WTC11 (cell line): ENCODE measurements at regions not wholly inside any gene's neighbourhood (a gene's known extent, or its start where the extent isn't known, plus 50 kb on each side); places are given as distances from the start of the nearest gene placed in this dataset.

Source experiments
- ATAC-seq: fragments of 200-7000 bp; cut with Tn5 transposase; 2 replicates; pipeline ENCODE4 v1.10.0; 2021; ENCODE audit warnings: mild to moderate bottlenecking, moderate library complexity
- CTCF ChIA-PET: fragments of 300-600 bp; sonication (Branson Sonifier 250); formaldehyde crosslinking; loops from one replicate; lab custom pipeline; 2021; ENCODE audit warnings: antibody characterized with exemption; lab: Charles Lee
- POLR2A ChIA-PET: fragments of 350-600 bp; sonication (Branson Sonifier 250); formaldehyde crosslinking; loops from one replicate; lab custom pipeline; 2021; ENCODE audit warnings: antibody characterized with exemption; lab: Charles Lee
- DNase-seq: peaks from one replicate; pipeline ENCODE4 v3.0.0; 2021; ENCODE audit warnings: low spot score
- H3K27ac Mint-ChIP-seq: 2 replicates; pipeline ENCODE4 v1.8.0; 2021; ENCODE audit warnings: mixed read lengths
- H3K27me3 Mint-ChIP-seq: 2 replicates; pipeline ENCODE4 v1.8.0; 2021; ENCODE audit warnings: low read depth, mild to moderate bottlenecking, moderate library complexity, mixed read lengths
- H3K36me3 Mint-ChIP-seq: 2 replicates; pipeline ENCODE4 v1.8.0; 2021; ENCODE audit warnings: mixed read lengths
- H3K4me1 Mint-ChIP-seq: 2 replicates; pipeline ENCODE4 v1.8.0; 2022; ENCODE audit warnings: mixed read lengths
- H3K4me3 Mint-ChIP-seq: 2 replicates; pipeline ENCODE4 v1.8.0; 2021; ENCODE audit warnings: mild to moderate bottlenecking, moderate library complexity, mixed read lengths
- H3K9me3 Mint-ChIP-seq: 2 replicates; pipeline ENCODE4 v1.8.0; 2021; ENCODE audit warnings: mixed read lengths
- CREM ChIP-seq: sonication (generic); formaldehyde crosslinking; IDR thresholded peaks from 2 replicates; pipeline ENCODE4 v1.8.1; 2022; ENCODE audit warnings: mild to moderate bottlenecking, missing genetic modification reagents, moderate library complexity
- ERG ChIP-seq: fragments of 250-450 bp; sonication (Bioruptor Pico); IDR thresholded peaks from 2 replicates; pipeline ENCODE4 v1.8.0; 2021; ENCODE audit warnings: mild to moderate bottlenecking
- GABPB1 ChIP-seq: sonication (generic); formaldehyde crosslinking; IDR thresholded peaks from 2 replicates; pipeline ENCODE4 v1.8.1; 2023; ENCODE audit warnings: mild to moderate bottlenecking, missing genetic modification reagents
- HMGA2 ChIP-seq: fragments of 250-450 bp; sonication (Bioruptor Pico); IDR thresholded peaks from 2 replicates; pipeline ENCODE4 v1.4.0; 2021; ENCODE audit warnings: mild to moderate bottlenecking, moderate library complexity
- IRF2 ChIP-seq: sonication (generic); formaldehyde crosslinking; IDR thresholded peaks from 2 replicates; pipeline ENCODE4 v1.8.0; 2022; ENCODE audit warnings: low read depth, missing genetic modification reagents, borderline replicate concordance
- JAZF1 ChIP-seq: fragments of 250-450 bp; sonication (Bioruptor Pico); IDR thresholded peaks from 2 replicates; pipeline ENCODE4 v1.9.0; 2021; ENCODE audit warnings: moderate library complexity, mild to moderate bottlenecking, inconsistent platforms
- JUN ChIP-seq: sonication (generic); formaldehyde crosslinking; IDR thresholded peaks from 2 replicates; pipeline ENCODE4 v1.8.0; 2023; ENCODE audit warnings: mild to moderate bottlenecking, missing genetic modification reagents
- MLX ChIP-seq: sonication (generic); formaldehyde crosslinking; IDR thresholded peaks from 2 replicates; pipeline ENCODE4 v1.8.1; 2023; ENCODE audit warnings: mild to moderate bottlenecking, missing genetic modification reagents, moderate library complexity
- MXD4 ChIP-seq: fragments of 250-450 bp; sonication (Bioruptor Pico); IDR thresholded peaks from 2 replicates; pipeline ENCODE4 v1.8.0; 2021; ENCODE audit warnings: mild to moderate bottlenecking, moderate library complexity, borderline replicate concordance
- NR3C1 ChIP-seq: sonication (generic); formaldehyde crosslinking; conservative IDR thresholded peaks from 2 replicates; pipeline ENCODE4 v1.8.1; 2023; ENCODE audit warnings: low read depth, mild to moderate bottlenecking, missing genetic modification reagents
- TP53 ChIP-seq: sonication (generic); formaldehyde crosslinking; IDR thresholded peaks from 2 replicates; pipeline ENCODE4 v1.8.1; 2023; ENCODE audit warnings: mild to moderate bottlenecking, missing genetic modification reagents
- ZBTB21 ChIP-seq: sonication (generic); formaldehyde crosslinking; IDR thresholded peaks from 2 replicates; pipeline ENCODE4 v1.8.1; 2023; ENCODE audit warnings: mild to moderate bottlenecking, missing genetic modification reagents, borderline replicate concordance
- ZMAT4 ChIP-seq: fragments of 250-450 bp; sonication (Bioruptor Pico); IDR thresholded peaks from 2 replicates; pipeline ENCODE4 v1.9.0; 2021; ENCODE audit warnings: mild to moderate bottlenecking
- ZNF396 ChIP-seq: fragments of 250-450 bp; sonication (Bioruptor Pico); IDR thresholded peaks from 2 replicates; pipeline ENCODE4 v1.8.0; 2021; ENCODE audit warnings: mild to moderate bottlenecking, moderate library complexity, borderline replicate concordance
- TF ChIP-seq, protein P1 (sequence below): fragments of 250-450 bp; sonication (Bioruptor Pico); IDR thresholded peaks from 2 replicates; pipeline ENCODE4 v1.9.0; 2021; ENCODE audit warnings: mild to moderate bottlenecking, borderline replicate concordance
- TF ChIP-seq, protein P2 (sequence below): sonication (generic); formaldehyde crosslinking; IDR thresholded peaks from 2 replicates; pipeline ENCODE4 v1.8.0; 2023; ENCODE audit warnings: mild to moderate bottlenecking, missing genetic modification reagents
- TF ChIP-seq, protein P3 (sequence below): sonication (generic); formaldehyde crosslinking; IDR thresholded peaks from 2 replicates; pipeline ENCODE4 v1.8.0; 2023; ENCODE audit warnings: missing genetic modification reagents
- TF ChIP-seq, protein P4 (sequence below): sonication (generic); formaldehyde crosslinking; IDR thresholded peaks from 2 replicates; pipeline ENCODE4 v1.8.1; 2022; ENCODE audit warnings: mild to moderate bottlenecking, missing genetic modification reagents, moderate library complexity, borderline replicate concordance

DNA sequence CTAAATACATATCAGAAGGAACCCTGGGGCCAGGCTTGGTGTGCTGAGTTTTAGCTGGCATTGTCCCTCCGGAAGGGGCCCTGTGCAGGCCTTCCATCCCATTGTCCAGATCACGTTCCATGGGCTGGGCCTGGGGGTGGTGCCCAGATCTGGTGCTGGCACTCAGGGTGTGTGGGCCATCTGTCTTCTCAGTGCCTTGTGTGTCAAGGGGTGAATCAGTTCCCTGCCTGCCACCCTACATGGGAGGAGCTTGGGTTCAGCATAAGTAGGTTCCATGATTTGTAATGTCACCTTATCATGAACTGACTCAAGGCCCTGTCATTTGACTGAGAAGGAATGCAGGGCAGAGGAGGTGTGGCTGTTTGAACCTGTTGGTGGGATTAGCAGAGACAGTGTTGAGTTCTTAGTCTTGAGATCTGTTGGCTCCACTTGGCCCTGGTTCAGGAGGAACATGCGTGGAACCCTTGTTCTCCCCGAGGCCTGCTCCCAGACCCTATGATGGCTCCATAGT, 176.8 kb downstream of the MACROH2A1 start:
- H3K9me3 Mint-ChIP-seq: no peaks in the 10 kb centered on the region
- CTCF ChIA-PET: no interaction called here
- TF ChIP-seq, protein P1, sequence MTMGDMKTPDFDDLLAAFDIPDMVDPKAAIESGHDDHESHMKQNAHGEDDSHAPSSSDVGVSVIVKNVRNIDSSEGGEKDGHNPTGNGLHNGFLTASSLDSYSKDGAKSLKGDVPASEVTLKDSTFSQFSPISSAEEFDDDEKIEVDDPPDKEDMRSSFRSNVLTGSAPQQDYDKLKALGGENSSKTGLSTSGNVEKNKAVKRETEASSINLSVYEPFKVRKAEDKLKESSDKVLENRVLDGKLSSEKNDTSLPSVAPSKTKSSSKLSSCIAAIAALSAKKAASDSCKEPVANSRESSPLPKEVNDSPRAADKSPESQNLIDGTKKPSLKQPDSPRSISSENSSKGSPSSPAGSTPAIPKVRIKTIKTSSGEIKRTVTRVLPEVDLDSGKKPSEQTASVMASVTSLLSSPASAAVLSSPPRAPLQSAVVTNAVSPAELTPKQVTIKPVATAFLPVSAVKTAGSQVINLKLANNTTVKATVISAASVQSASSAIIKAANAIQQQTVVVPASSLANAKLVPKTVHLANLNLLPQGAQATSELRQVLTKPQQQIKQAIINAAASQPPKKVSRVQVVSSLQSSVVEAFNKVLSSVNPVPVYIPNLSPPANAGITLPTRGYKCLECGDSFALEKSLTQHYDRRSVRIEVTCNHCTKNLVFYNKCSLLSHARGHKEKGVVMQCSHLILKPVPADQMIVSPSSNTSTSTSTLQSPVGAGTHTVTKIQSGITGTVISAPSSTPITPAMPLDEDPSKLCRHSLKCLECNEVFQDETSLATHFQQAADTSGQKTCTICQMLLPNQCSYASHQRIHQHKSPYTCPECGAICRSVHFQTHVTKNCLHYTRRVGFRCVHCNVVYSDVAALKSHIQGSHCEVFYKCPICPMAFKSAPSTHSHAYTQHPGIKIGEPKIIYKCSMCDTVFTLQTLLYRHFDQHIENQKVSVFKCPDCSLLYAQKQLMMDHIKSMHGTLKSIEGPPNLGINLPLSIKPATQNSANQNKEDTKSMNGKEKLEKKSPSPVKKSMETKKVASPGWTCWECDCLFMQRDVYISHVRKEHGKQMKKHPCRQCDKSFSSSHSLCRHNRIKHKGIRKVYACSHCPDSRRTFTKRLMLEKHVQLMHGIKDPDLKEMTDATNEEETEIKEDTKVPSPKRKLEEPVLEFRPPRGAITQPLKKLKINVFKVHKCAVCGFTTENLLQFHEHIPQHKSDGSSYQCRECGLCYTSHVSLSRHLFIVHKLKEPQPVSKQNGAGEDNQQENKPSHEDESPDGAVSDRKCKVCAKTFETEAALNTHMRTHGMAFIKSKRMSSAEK: no peak
- no peak for TF ChIP-seq MLX (CRISPR knock-in tag)
- no peak for TF ChIP-seq CREM
- no peak for TF ChIP-seq ZNF396 (CRISPR knock-in tag)
- TF ChIP-seq, protein P2, sequence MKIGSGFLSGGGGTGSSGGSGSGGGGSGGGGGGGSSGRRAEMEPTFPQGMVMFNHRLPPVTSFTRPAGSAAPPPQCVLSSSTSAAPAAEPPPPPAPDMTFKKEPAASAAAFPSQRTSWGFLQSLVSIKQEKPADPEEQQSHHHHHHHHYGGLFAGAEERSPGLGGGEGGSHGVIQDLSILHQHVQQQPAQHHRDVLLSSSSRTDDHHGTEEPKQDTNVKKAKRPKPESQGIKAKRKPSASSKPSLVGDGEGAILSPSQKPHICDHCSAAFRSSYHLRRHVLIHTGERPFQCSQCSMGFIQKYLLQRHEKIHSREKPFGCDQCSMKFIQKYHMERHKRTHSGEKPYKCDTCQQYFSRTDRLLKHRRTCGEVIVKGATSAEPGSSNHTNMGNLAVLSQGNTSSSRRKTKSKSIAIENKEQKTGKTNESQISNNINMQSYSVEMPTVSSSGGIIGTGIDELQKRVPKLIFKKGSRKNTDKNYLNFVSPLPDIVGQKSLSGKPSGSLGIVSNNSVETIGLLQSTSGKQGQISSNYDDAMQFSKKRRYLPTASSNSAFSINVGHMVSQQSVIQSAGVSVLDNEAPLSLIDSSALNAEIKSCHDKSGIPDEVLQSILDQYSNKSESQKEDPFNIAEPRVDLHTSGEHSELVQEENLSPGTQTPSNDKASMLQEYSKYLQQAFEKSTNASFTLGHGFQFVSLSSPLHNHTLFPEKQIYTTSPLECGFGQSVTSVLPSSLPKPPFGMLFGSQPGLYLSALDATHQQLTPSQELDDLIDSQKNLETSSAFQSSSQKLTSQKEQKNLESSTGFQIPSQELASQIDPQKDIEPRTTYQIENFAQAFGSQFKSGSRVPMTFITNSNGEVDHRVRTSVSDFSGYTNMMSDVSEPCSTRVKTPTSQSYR (CRISPR knock-in tag): no peak
- TF ChIP-seq MXD4 (CRISPR knock-in tag): no peak
- no peak for TF ChIP-seq ZBTB21 (CRISPR knock-in tag)
- TF ChIP-seq ERG (CRISPR knock-in tag): no peak
- no peak for TF ChIP-seq IRF2 (CRISPR knock-in tag)
- no peak for TF ChIP-seq TP53 (CRISPR knock-in tag)
- TF ChIP-seq JAZF1 (CRISPR knock-in tag): no peak
- TF ChIP-seq NR3C1: no peak
- no peak for TF ChIP-seq ZMAT4 (CRISPR knock-in tag)
- TF ChIP-seq HMGA2: no peak
- TF ChIP-seq, protein P3, sequence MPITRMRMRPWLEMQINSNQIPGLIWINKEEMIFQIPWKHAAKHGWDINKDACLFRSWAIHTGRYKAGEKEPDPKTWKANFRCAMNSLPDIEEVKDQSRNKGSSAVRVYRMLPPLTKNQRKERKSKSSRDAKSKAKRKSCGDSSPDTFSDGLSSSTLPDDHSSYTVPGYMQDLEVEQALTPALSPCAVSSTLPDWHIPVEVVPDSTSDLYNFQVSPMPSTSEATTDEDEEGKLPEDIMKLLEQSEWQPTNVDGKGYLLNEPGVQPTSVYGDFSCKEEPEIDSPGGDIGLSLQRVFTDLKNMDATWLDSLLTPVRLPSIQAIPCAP (CRISPR knock-in tag): no peak
- TF ChIP-seq GABPB1 (CRISPR knock-in tag): no peak
- TF ChIP-seq, protein P4, sequence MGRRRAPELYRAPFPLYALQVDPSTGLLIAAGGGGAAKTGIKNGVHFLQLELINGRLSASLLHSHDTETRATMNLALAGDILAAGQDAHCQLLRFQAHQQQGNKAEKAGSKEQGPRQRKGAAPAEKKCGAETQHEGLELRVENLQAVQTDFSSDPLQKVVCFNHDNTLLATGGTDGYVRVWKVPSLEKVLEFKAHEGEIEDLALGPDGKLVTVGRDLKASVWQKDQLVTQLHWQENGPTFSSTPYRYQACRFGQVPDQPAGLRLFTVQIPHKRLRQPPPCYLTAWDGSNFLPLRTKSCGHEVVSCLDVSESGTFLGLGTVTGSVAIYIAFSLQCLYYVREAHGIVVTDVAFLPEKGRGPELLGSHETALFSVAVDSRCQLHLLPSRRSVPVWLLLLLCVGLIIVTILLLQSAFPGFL (CRISPR knock-in tag): no peak
- no peak for TF ChIP-seq JUN (CRISPR knock-in tag)
- peaks cover 23% of the 10 kb centered on the region for H3K27me3 Mint-ChIP-seq
- H3K4me1 Mint-ChIP-seq: peaks cover 10% of the 10 kb centered on the region
- no peak for DNase-seq
- no peaks in the 10 kb centered on the region for H3K36me3 Mint-ChIP-seq
- no peak for ATAC-seq
- no peak overlapping the region for H3K4me3 Mint-ChIP-seq
- no peak overlapping the region for H3K27ac Mint-ChIP-seq
- POLR2A ChIA-PET: no interaction called here
